HG02759 (cell line): ENCODE measurements at regions not wholly inside any gene's neighbourhood (a gene's known extent, or its start where the extent isn't known, plus 50 kb on each side); places are given as distances from the start of the nearest gene placed in this dataset.

Experiments used
- ATAC-seq: cut with Tn5 transposase; IDR thresholded peaks from one replicate; pipeline ENCODE4 v1.9.1; 2021; ENCODE audit warnings: mild to moderate bottlenecking, moderate library complexity; ENCODE audit not compliant: unreplicated experiment

GRCh38 chr3:190252080-190252479 is 70.2 kb downstream of the CLDN1 start:
- no peak for ATAC-seq

DNA sequence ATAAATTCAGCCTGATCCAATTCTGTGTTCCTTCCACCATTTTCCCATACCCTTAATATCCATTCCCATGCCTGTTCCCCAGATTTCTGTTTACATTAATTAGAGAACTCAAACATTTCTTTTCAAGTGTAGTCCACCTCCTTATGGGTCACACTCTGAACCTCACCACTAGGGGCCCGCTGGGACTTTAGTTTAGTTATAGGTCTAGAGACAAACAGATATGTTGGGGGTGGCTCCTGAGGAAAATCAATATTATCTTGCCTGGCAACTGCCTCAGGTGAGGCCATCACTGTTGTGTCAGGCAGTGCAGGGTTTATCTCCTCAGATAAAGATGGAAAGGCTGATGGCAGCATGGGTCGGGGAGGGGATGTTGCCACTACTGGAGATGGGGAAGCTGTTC is 72.8 kb downstream of the CLDN1 start:
- ATAC-seq = no peak

GRCh38 chr3:190242147-190242546 is 80.1 kb downstream of the CLDN1 start:
- ATAC-seq = no peak

GRCh38 chr3:190239325-190239724 is 82.9 kb downstream of the CLDN1 start:
- no peak for ATAC-seq

- no peak for ATAC-seq
Observed at GRCh38 chr3:190238871-190239270, 83.4 kb downstream of the CLDN1 start.

DNA sequence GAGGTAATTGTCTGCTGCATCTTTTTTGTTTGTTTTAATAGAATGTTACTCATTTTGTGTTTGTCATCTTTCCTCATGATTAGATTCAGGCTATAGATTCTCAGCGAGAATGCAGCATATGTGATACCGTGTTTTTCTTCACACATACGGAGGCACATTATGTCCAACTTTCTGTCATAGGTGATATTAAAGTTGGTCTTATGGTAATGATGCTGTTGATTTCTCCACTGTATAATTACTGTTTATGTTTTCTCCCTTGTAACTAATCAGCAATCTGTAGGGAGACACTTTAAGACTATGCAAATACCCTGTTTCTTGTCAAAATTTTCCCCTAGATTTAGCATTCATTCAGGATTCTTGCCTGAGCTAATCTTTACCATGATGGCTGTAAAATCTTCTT is 87.6 kb downstream of the CLDN1 start:
- no peak for ATAC-seq

DNA sequence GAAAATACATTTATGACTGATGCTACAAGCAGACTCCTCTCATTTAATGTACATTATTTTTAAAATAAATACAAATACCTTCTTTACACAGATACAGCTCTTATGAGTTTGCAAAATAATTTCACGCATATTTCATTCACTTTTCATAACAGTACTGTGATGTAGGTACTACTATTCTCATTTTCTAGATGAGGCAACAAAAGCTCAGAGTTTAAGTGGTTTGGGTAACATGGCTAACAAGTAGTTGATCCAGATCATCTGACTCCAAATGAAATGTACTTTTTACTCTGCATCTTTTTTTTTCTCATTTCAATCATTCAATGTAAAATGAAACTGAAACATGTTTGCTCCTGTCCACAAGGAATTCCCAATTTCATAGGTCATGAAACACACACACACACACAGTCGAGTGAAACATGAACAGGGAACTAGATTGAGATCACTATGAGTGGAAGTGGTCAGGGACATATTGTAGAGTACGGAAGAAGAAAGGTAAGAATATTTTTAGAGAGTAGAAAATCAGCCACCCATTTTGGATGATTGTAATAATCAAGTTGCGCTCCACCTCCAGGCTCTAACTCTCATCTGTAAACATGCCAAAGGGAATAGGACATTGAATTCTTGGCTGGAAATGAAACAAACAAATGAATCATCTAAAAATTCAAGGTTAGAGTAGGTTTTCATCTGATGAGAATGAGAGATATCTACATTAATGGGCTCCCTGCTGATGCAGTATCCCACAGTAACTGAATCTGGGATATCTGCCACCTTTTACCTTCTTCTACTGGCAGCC is 92.4 kb downstream of the CLDN1 start:
- peak; percentile 64 for ATAC-seq

DNA sequence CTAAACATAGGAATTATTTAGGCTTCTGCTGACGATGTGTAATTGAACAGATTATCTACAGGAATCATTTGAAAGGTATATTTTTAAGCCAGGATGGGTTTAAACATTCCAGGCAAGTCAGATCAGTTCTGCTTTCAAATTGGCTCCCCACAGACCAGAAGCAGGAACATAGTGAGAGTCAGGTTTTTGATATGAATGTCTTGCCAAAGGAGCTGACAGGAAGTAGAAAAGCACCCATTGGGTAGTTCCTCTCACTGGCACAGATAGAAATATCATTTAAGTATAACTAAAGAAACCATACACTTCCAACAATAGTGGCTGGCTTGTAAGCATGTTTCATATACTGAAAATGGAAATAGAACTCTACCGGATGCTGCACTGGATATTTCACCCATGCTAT is 95.2 kb downstream of the CLDN1 start:
- no peak for ATAC-seq

- no peak for ATAC-seq
Observed at GRCh38 chr3:190224863-190225692, 97.2 kb downstream of the CLDN1 start.

DNA sequence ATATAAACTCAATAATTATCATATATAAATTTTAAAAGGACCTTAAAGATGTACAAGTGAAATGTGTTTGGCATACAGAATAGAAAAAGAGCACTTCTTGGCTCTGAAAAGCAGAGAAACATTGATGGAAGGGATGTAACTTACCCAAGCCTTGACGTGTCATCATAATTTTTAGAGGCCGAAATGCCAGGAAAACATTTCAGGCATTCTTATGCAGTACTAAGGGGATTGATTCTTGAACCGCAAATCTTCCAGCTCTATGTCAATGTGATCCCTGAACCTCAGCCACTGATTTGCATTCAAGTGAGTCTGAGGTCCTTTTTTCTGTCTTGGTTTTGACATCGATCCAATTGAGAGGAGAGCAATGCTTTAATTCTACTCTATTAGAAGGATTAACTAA is 97.8 kb downstream of the CLDN1 start:
- no peak for ATAC-seq

- no peak for ATAC-seq
Observed at GRCh38 chr3:190222916-190223315, 99.3 kb downstream of the CLDN1 start.

DNA sequence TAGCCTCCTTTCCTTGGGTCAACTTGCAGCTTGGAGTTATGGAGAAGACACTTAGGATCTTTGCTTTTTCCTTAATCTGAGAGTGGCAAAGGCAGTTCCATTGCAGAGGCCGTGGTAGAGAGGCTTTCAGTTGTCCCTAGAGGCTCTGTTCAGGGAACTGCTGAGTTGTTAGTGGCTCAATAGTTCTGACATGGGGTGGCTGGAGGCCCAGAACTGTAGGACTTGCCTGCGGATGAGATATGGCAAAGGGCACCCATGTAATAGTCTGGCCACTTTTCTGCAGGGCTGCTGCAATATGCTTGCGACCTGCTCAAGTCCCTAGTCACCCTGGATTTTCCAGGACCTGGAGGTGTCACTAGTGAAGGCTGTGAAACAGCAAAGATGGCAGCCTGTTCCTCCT is 99.9 kb downstream of the CLDN1 start:
- no peak for ATAC-seq

GRCh38 chr3:190220362-190220761 is 99.7 kb upstream of the P3H2 start:
- ATAC-seq = no peak

DNA sequence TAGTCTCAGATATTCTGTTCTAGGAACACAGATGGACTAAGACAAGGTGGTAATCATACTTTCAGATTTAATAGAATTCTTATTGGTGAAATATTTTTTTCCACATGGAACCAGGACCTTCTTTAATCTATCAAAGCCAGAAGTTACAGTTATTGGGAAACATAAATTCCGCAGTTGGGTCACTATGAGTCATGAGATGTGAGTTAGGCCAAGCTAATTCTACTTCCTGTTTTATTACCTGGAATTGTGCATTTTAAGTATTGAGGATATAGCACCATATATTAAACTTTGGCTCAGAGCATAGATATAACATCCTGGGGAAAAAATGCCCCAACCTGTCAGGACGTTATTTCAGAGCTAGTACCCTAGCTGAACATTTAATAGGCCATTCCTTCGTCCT is 96.4 kb upstream of the P3H2 start:
- no peak for ATAC-seq

DNA sequence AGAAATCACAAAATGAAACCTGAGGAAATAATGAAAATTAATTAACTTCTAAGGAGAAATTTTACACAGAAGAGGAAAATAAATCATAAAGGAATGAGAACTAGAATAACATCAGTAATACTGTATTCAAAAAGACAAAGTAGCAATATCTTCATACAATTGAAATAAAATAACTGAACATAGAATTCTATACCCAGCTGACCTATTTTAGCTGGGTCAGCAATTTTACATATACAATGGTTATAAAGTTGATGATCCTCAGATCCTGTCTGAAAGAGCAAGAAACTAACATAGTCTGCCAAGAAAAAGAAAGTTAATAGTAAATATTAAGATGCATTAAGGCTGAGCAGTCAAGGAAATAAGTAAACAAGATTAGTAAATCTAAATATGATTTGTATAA is 93.0 kb upstream of the P3H2 start:
- no peak for ATAC-seq

- no peak for ATAC-seq
Observed at GRCh38 chr3:190210608-190211007, 89.9 kb upstream of the P3H2 start.

- no peak for ATAC-seq
Observed at GRCh38 chr3:190209533-190209932, 88.8 kb upstream of the P3H2 start.

GRCh38 chr3:190208196-190208595 is 87.5 kb upstream of the P3H2 start:
- ATAC-seq = no peak

GRCh38 chr3:190205739-190206138 is 85.0 kb upstream of the P3H2 start:
- peak; percentile 73 for ATAC-seq

DNA sequence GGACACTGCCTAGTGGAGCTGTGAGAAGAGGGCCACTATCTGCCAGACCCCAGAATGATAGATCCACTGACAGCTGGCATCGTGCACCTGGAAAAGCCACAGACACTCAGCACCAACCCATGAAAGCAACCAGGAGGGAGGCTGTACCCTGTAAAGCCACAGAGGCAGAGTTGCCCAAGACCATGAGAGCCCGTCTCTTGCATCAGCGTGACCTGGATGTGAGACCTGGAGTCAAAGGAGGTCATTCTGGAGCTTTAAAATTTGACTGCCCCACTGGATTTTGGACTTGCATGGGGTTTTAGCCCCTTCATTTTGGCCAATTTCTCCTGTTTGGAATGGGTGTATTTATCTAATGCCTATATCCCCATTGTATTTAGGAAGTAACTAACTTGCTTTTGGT is 83.5 kb upstream of the P3H2 start:
- ATAC-seq = no peak

DNA sequence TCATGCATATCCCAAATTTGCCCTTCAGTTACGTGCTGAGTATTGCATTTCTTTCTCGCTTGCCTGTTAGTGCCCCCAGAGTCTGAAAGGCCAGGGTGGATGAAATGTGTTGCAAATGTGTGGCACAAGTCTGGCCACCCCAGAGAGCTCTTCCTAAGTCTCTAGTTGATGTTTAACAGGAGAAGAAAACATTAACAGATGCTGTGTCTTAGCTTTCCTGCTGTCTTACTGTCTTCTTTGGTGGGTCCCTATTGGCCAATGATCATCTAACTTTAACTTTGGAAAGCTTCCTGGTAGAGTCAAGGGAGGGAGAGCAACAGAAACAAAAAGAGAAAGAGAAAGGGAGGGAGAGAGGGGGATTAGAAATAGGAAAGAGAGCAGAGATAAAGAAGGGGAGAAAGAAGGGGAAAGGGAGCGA is 76.7 kb upstream of the P3H2 start:
- ATAC-seq = no peak

GRCh38 chr3:190194506-190194905 is 73.8 kb upstream of the P3H2 start:
- no peak for ATAC-seq
